ENCODE measurements at regions not wholly inside any gene's neighbourhood (a gene's known extent, or its start where the extent isn't known, plus 50 kb on each side); places are given as distances from the start of the nearest gene placed in this dataset.

DNA sequence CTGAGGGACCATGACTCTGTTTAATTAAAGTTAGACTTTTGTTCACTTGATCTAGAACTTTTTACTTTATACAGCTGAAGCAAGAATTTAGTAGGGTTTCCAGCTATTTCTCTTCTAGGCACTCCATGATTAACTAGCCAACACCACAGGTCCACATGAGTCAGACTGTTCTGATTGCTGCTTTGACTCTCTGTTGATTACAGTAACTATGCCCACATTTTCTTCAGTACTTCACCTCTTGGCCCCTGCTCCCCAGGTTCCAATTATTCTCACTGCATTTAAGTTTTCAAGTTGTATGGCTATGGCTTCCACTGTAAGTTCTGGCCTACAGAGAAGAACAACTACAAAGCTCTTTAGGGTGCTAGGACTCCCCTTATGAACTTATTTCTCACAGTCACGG, 737.2 kb upstream of the IGFBP3 start:
- H3K36me3 Mint-ChIP-seq (ENCODE audit: insufficient read depth, unreplicated experiment): no peaks in the 10 kb centered on the region
- intact Hi-C loops (cut with micrococcal nuclease): no loop called here
- H3K27me3 Mint-ChIP-seq (ENCODE audit: insufficient read depth, unreplicated experiment): no peaks in the 10 kb centered on the region
- no peak overlapping the region for H3K4me3 Mint-ChIP-seq (ENCODE audit: unreplicated experiment)
- H3K27ac Mint-ChIP-seq (ENCODE audit: low read depth, unreplicated experiment): no peak overlapping the region
- no TSS peak for BruUV-seq (replicated peaks)
- DNase-seq (ENCODE audit: unreplicated experiment): no peak
- POLR2A ChIA-PET: interaction anchor here (0.8 to 1.5 kb wide), 2 partner anchors 15 to 202 kb away, joined by 4 to 6 read pairs; no protein-coding TSS in a partner anchor
- no peaks in the 10 kb centered on the region for H3K4me1 Mint-ChIP-seq (ENCODE audit: insufficient read depth, unreplicated experiment)
- no peaks in the 10 kb centered on the region for H3K9me3 Mint-ChIP-seq (ENCODE audit: unreplicated experiment)
- CTCF ChIA-PET: interaction anchor here (0.6 kb wide), 1 partner anchor 24 kb away, joined by 4 read pairs; no protein-coding TSS in a partner anchor
- TF ChIP-seq, protein P1, sequence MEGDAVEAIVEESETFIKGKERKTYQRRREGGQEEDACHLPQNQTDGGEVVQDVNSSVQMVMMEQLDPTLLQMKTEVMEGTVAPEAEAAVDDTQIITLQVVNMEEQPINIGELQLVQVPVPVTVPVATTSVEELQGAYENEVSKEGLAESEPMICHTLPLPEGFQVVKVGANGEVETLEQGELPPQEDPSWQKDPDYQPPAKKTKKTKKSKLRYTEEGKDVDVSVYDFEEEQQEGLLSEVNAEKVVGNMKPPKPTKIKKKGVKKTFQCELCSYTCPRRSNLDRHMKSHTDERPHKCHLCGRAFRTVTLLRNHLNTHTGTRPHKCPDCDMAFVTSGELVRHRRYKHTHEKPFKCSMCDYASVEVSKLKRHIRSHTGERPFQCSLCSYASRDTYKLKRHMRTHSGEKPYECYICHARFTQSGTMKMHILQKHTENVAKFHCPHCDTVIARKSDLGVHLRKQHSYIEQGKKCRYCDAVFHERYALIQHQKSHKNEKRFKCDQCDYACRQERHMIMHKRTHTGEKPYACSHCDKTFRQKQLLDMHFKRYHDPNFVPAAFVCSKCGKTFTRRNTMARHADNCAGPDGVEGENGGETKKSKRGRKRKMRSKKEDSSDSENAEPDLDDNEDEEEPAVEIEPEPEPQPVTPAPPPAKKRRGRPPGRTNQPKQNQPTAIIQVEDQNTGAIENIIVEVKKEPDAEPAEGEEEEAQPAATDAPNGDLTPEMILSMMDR (IDR thresholded peaks at IDR 0.05; ENCODE audit: unreplicated experiment): no peak

DNA sequence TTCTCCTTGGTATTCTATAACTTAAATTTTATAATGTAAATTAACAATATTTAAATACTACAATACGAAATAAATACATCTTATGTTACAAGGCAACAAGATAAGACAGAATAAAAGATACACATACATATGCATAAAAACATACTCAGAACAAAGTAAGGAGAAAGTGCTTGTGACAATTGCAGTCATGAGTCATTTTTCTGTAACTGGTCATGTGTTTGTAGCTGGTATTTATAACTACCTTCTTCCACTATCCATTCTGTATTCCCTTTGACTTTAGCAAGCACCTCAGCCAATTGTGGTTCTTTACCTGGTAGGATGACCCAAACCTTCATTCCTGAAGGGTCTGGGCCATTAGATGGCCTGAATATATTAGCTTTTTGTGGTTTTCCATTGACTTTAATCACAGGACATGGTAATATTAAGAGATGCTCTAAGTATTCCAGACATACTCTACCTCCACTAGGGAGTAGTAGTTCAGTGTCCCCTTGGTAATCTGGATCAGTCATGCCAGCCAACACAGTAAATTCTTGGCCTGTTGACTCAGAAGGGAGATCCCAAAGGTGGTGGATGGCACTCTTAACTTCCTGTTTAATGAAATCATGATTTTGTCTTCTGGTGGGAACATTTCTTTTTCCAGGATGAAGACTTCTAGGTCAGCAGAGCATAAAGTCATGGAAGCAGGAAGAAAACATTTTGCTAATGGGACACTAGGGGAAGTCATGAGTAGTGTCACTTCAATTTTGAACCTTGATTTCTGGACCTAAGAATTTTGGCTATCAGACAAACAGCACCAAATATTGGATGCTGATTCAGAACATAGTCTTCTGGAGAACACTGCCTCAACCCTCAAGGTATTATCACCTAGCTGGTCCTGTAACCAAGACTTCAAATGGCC, 733.7 kb upstream of the IGFBP3 start:
- no TSS peak for BruUV-seq (replicated peaks)
- Mint-ChIP-seq H3K4me1 (ENCODE audit: insufficient read depth, unreplicated experiment) (peaks cover 24% of the 10 kb centered on the region), H3K27me3 (ENCODE audit: insufficient read depth, unreplicated experiment) (no peaks in the 10 kb centered on the region), H3K4me3 (ENCODE audit: unreplicated experiment) (no peak overlapping the region), H3K9me3 (ENCODE audit: unreplicated experiment) (no peaks in the 10 kb centered on the region), H3K36me3 (ENCODE audit: insufficient read depth, unreplicated experiment) (no peaks in the 10 kb centered on the region), H3K27ac (ENCODE audit: low read depth, unreplicated experiment) (no peak overlapping the region)
- DNase-seq (ENCODE audit: unreplicated experiment): no peak
- POLR2A ChIA-PET: interaction anchor here (0.7 to 1.2 kb wide), 2 partner anchors 97 to 279 kb away, joined by 3 read pairs; no protein-coding TSS in a partner anchor
- intact Hi-C loops (cut with micrococcal nuclease): no loop called here
- CTCF ChIA-PET: interaction anchor here (0.6 to 1.3 kb wide), 3 partner anchors 164 to 749 kb away, joined by 3 to 5 read pairs (median 3); no protein-coding TSS in a partner anchor
- TF ChIP-seq, protein P1 (IDR thresholded peaks at IDR 0.05; ENCODE audit: unreplicated experiment): no peak

DNA sequence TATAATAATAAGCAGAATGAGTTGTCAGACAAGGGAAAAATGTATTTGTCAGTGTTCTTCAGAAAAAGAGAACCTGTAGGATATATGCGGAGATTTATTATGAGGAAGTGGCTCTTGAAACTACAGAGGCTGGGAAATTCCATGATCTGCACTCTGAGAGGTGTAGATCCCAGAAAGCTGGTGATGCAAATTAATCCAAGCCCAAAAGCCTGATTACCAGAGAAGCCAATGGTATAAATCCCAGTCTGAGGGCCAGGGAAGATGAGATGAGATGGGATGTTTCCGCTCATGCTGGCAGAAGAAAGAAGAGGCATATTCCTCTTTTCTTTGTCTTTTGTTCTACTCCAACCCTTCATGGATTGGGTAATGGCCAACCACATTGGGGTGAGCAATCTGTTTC, 732.8 kb upstream of the IGFBP3 start:
- intact Hi-C loops (cut with micrococcal nuclease): no loop called here
- TF ChIP-seq, protein P1 (IDR thresholded peaks at IDR 0.05; ENCODE audit: unreplicated experiment): no peak
- CTCF ChIA-PET: interaction anchor here (0.6 to 0.7 kb wide), 3 partner anchors 88 to 748 kb away, joined by 3 to 5 read pairs (median 3); no protein-coding TSS in a partner anchor
- POLR2A ChIA-PET: interaction anchor here (1.2 to 2.3 kb wide), 2 partner anchors 198 to 280 kb away, joined by 3 to 7 read pairs; no protein-coding TSS in a partner anchor
- Mint-ChIP-seq H3K27me3 (ENCODE audit: insufficient read depth, unreplicated experiment) (no peaks in the 10 kb centered on the region), H3K36me3 (ENCODE audit: insufficient read depth, unreplicated experiment) (no peaks in the 10 kb centered on the region), H3K4me3 (ENCODE audit: unreplicated experiment) (no peak overlapping the region), H3K9me3 (ENCODE audit: unreplicated experiment) (no peaks in the 10 kb centered on the region), H3K4me1 (ENCODE audit: insufficient read depth, unreplicated experiment) (peaks cover 24% of the 10 kb centered on the region), H3K27ac (ENCODE audit: low read depth, unreplicated experiment) (no peak overlapping the region)
- BruUV-seq (replicated peaks): no TSS peak
- no peak for DNase-seq (ENCODE audit: unreplicated experiment)

DNA sequence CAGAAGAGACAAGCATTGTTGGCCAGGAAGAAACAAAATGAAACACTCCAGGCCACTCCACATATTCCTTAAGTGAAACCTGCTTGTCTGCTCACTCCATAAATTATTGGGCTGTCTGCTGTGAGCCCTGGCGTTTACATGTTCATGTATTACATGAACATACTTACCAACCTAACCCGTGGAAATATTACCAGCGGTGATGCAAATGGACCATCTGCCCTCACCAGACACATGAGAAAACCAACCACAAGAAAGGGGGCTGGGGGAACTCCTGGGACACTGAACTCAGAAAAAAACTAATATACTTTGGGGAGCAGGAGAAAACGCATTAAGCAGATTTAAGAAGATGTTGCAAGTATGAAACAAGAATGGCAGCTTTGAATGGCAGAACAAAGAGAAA, 731.2 kb upstream of the IGFBP3 start:
- intact Hi-C loops (cut with micrococcal nuclease): no loop called here
- H3K9me3 Mint-ChIP-seq (ENCODE audit: unreplicated experiment): no peaks in the 10 kb centered on the region
- POLR2A ChIA-PET: interaction anchor here (0.7 to 2.7 kb wide), 8 partner anchors 8 to 279 kb away, joined by 3 to 10 read pairs (median 4); no protein-coding TSS in a partner anchor

More for the DNA sequence above, 731.2 kb upstream of the IGFBP3 start:
- Mint-ChIP-seq H3K4me3 (ENCODE audit: unreplicated experiment) (no peak overlapping the region), H3K4me1 (ENCODE audit: insufficient read depth, unreplicated experiment) (peaks cover 24% of the 10 kb centered on the region), H3K27me3 (ENCODE audit: insufficient read depth, unreplicated experiment) (no peaks in the 10 kb centered on the region), H3K27ac (ENCODE audit: low read depth, unreplicated experiment) (peak overlapping the region; percentile 96), H3K36me3 (ENCODE audit: insufficient read depth, unreplicated experiment) (no peaks in the 10 kb centered on the region)
- CTCF ChIA-PET: interaction anchor here (1.2 kb wide), 1 partner anchor 436 kb away, joined by 3 read pairs; no protein-coding TSS in a partner anchor
- DNase-seq (ENCODE audit: unreplicated experiment): no peak
- TF ChIP-seq, protein P1 (IDR thresholded peaks at IDR 0.05; ENCODE audit: unreplicated experiment): no peak
- no TSS peak for BruUV-seq (replicated peaks)
